Endodermal cell (in vitro differentiated cells): ENCODE measurements at regions not wholly inside any gene's neighbourhood (a gene's known extent, or its start where the extent isn't known, plus 50 kb on each side); places are given as distances from the start of the nearest gene placed in this dataset.

Experiments
- DNase-seq: peaks from one replicate; pipeline ENCODE4 v3.0.0-alpha.2; 2017
- H3K27ac ChIP-seq: 2 replicates; pipeline ENCODE4 v1.5.1; 2013; ENCODE audit warnings: mild to moderate bottlenecking, low read depth, low read length, moderate library complexity
- H3K27me3 ChIP-seq: 2 replicates; pipeline ENCODE4 v1.6.1; 2013; ENCODE audit warnings: mild to moderate bottlenecking, low read length, moderate library complexity; ENCODE audit not compliant: insufficient read depth, control insufficient read depth, poor library complexity, severe bottlenecking
- H3K36me3 ChIP-seq: 2 replicates; pipeline ENCODE4 v1.7.0; 2013; ENCODE audit warnings: mild to moderate bottlenecking, low read length, moderate library complexity; ENCODE audit not compliant: control insufficient read depth, insufficient read depth
- H3K4me1 ChIP-seq: one replicate; pipeline ENCODE4 v1.7.0; 2013; ENCODE audit warnings: low read length; ENCODE audit not compliant: control insufficient read depth, insufficient read depth
- H3K4me3 ChIP-seq: 2 replicates; pipeline ENCODE4 v1.5.1; 2013; ENCODE audit warnings: mild to moderate bottlenecking, low read length, moderate library complexity
- H3K9ac ChIP-seq: 2 replicates; pipeline ENCODE4 v1.6.1; 2013; ENCODE audit warnings: mild to moderate bottlenecking, low read length, moderate library complexity; ENCODE audit not compliant: poor library complexity, severe bottlenecking; ENCODE audit errors: extremely low read depth
- H3K9me3 ChIP-seq: 2 replicates; pipeline ENCODE4 v1.6.1; 2013; ENCODE audit warnings: mild to moderate bottlenecking, low read length, moderate library complexity; ENCODE audit not compliant: control insufficient read depth
- H3K27ac Mint-ChIP-seq: 2 replicates; pipeline ENCODE4 v1.8.0; 2020; ENCODE audit warnings: mixed read lengths
- H3K27me3 Mint-ChIP-seq: 2 replicates; pipeline ENCODE4 v1.8.0; 2021; ENCODE audit warnings: mild to moderate bottlenecking, mixed read lengths; ENCODE audit not compliant: insufficient read depth
- H3K36me3 Mint-ChIP-seq: 2 replicates; pipeline ENCODE4 v1.8.0; 2020; ENCODE audit warnings: low read depth, mixed read lengths
- H3K4me1 Mint-ChIP-seq: 2 replicates; pipeline ENCODE4 v1.8.0; 2020; ENCODE audit warnings: mixed read lengths
- H3K4me3 Mint-ChIP-seq: 2 replicates; pipeline ENCODE4 v1.8.0; 2020; ENCODE audit warnings: mild to moderate bottlenecking, moderate library complexity, mixed read lengths
- H3K9me3 Mint-ChIP-seq: 2 replicates; pipeline ENCODE4 v1.8.0; 2020; ENCODE audit warnings: mild to moderate bottlenecking, mixed read lengths
- WGBS, 2 experiments: methylation state at CpG; one replicate each; pipeline versions ENCODE4 v1.1.5 to v1.1.7; 2013; ENCODE audit warnings: missing lambda C conversion rate in 2 of 2, mixed read lengths in 1 of 2; ENCODE audit not compliant: insufficient coverage in 1 of 2, insufficient read length in 1 of 2; 5-methylcytosine and 5-hydroxymethylcytosine counted together
- TF ChIP-seq, protein P1 (sequence below): fragments of 200-600 bp; sonication (generic); conservative IDR thresholded peaks from 2 replicates; pipeline ENCODE4 v1.5.0; 2021; ENCODE audit warnings: antibody characterized with exemption, mild to moderate bottlenecking

GRCh38 chr14:84519836-84520235, 1010.1 kb upstream of the FLRT2 start:
- Mint-ChIP-seq H3K9me3 (peaks cover 5% of the 10 kb centered on the region), H3K27me3 (no peaks in the 10 kb centered on the region), H3K4me1 (peaks cover 2% of the 10 kb centered on the region), H3K36me3 (no peaks in the 10 kb centered on the region), H3K27ac (no peak overlapping the region), H3K4me3 (no peak overlapping the region)
- Histone ChIP-seq H3K4me3 (no peak overlapping the region), H3K9me3 (peaks cover 13% of the 10 kb centered on the region), H3K36me3 (no peaks in the 10 kb centered on the region), H3K9ac (no peak overlapping the region), H3K27me3 (no peaks in the 10 kb centered on the region), H3K4me1 (no peaks in the 10 kb centered on the region), H3K27ac (no peak overlapping the region)
- DNase-seq, result no peak
- TF ChIP-seq, protein P1, sequence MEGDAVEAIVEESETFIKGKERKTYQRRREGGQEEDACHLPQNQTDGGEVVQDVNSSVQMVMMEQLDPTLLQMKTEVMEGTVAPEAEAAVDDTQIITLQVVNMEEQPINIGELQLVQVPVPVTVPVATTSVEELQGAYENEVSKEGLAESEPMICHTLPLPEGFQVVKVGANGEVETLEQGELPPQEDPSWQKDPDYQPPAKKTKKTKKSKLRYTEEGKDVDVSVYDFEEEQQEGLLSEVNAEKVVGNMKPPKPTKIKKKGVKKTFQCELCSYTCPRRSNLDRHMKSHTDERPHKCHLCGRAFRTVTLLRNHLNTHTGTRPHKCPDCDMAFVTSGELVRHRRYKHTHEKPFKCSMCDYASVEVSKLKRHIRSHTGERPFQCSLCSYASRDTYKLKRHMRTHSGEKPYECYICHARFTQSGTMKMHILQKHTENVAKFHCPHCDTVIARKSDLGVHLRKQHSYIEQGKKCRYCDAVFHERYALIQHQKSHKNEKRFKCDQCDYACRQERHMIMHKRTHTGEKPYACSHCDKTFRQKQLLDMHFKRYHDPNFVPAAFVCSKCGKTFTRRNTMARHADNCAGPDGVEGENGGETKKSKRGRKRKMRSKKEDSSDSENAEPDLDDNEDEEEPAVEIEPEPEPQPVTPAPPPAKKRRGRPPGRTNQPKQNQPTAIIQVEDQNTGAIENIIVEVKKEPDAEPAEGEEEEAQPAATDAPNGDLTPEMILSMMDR, result no peak
- 79 to 100% methylated on average over 1 to 3 of the region's 3 CpGs for WGBS, 2 experiments

DNA sequence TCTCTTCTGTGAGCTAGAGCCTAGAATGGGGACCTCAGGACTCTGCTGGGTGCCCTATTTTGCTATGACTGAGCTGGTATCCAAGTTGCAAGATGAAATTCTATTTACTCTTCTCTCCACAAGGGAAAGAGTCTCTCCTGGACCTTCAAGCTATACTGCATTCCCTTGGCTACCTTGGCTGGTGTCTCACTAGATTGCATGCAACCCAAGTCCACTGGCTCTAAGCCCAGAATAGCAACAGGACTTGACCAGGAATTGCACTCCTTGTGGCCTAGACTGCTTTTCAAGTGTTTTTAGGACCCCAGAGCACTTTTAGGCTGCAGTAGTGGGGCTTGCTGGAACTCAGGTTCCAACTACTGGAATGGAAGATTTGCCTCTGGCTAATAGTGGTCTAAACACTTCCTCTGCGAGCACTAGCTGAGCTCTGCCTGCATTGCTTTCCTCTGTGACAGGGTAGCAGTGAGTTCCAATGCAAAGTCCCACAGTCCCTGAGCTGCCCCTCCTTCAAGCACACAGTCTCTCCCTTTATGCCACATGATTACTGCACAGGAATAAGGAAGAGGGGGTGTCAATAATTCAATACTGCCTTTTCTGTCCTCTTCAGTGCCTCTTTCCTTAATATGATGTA, 1009.1 kb upstream of the FLRT2 start:
- Histone ChIP-seq H3K27me3 (no peaks in the 10 kb centered on the region), H3K9me3 (peaks cover 13% of the 10 kb centered on the region), H3K9ac (no peak overlapping the region), H3K4me1 (no peaks in the 10 kb centered on the region), H3K27ac (no peak overlapping the region), H3K4me3 (no peak overlapping the region), H3K36me3 (no peaks in the 10 kb centered on the region)
- no peaks in the 10 kb centered on the region for H3K9me3 Mint-ChIP-seq
- no peaks in the 10 kb centered on the region for H3K27me3 Mint-ChIP-seq
- TF ChIP-seq, protein P1, result no peak
- no peak for DNase-seq
- no peak overlapping the region for H3K4me3 Mint-ChIP-seq
- WGBS, 2 experiments, result 100% methylated on average over 1 of the region's 1 CpG
- no peaks in the 10 kb centered on the region for H3K36me3 Mint-ChIP-seq
- peaks cover 2% of the 10 kb centered on the region for H3K4me1 Mint-ChIP-seq
- no peak overlapping the region for H3K27ac Mint-ChIP-seq

GRCh38 chr14:84523746-84524145, 1006.2 kb upstream of the FLRT2 start:
- Mint-ChIP-seq H3K4me1 (peaks cover 2% of the 10 kb centered on the region), H3K4me3 (no peak overlapping the region), H3K27me3 (no peaks in the 10 kb centered on the region), H3K36me3 (no peaks in the 10 kb centered on the region), H3K9me3 (no peaks in the 10 kb centered on the region), H3K27ac (no peak overlapping the region)
- Histone ChIP-seq H3K9ac (no peak overlapping the region), H3K4me1 (no peaks in the 10 kb centered on the region), H3K27ac (no peak overlapping the region), H3K27me3 (no peaks in the 10 kb centered on the region), H3K9me3 (peaks cover 20% of the 10 kb centered on the region), H3K4me3 (no peak overlapping the region), H3K36me3 (no peaks in the 10 kb centered on the region)
- WGBS, 2 experiments, result 97 to 100% methylated on average over 1 to 2 of the region's 2 CpGs
- TF ChIP-seq, protein P1, result no peak
- no peak for DNase-seq
